ENCODE measurements at regions not wholly inside any gene's neighbourhood (a gene's known extent, or its start where the extent isn't known, plus 50 kb on each side); places are given as distances from the start of the nearest gene placed in this dataset.

- CTCF ChIA-PET, result interaction anchor here (1.0 to 1.6 kb wide), 2 partner anchors 41 to 89 kb away, joined by 3 to 5 read pairs; no protein-coding TSS in a partner anchor
- no peak for FAIRE-seq
Measured at GRCh38 chr2:201949181-201949926, 84.3 kb upstream of the FZD7 start.

GRCh38 chr2:201949927-201950246, 83.8 kb upstream of the FZD7 start:
- FAIRE-seq (no peak), DNase-seq (ENCODE audit: low read depth, low spot score) (no peak)
- Histone ChIP-seq H3K4me1 (ENCODE audit: control insufficient read depth, extremely low read depth, insufficient read depth, low read length) (no peaks in the 10 kb centered on the region), H3K9me3 (replicated peaks; ENCODE audit: control insufficient read depth, insufficient read depth, low read length) (no peaks in the 10 kb centered on the region), H3K27me3 (ENCODE audit: control insufficient read depth in 2 of 2, insufficient read depth in 2 of 2, low read length in 2 of 2) (peaks cover 4 to 16% of the 10 kb centered on the region in 2 experiments), H3K9me1 (replicated peaks; ENCODE audit: control insufficient read depth, extremely low read depth, insufficient read depth, low read length) (no peaks in the 10 kb centered on the region), H3K4me2 (ENCODE audit: insufficient read depth, low read length) (no peak overlapping the region), H3K27ac (ENCODE audit: insufficient read depth, low read depth, low read length) (no peak overlapping the region), H3K9ac (replicated peaks; ENCODE audit: extremely low read depth, insufficient read depth, low read length) (no peak overlapping the region), H3K36me3 (ENCODE audit: control insufficient read depth in 2 of 2, extremely low read depth in 1 of 2, insufficient read depth in 2 of 2, low read length in 2 of 2) (no peaks in the 10 kb centered on the region), H2AFZ (ENCODE audit: low read depth, low read length) (no peak overlapping the region), H3K4me3 (replicated peaks in 1 of 3; ENCODE audit: insufficient read depth in 1 of 3, low read depth in 1 of 3, low read length in 3 of 3) (no peak overlapping the region), H4K20me1 (replicated peaks; ENCODE audit: control insufficient read depth, extremely low read depth, insufficient read depth, low read length) (no peaks in the 10 kb centered on the region), H3K79me2 (ENCODE audit: control insufficient read depth, insufficient read depth, low read length) (no peaks in the 10 kb centered on the region)
- CTCF ChIA-PET, result interaction anchor here (0.8 kb wide), 1 partner anchor 16 kb away, joined by 3 read pairs; no protein-coding TSS in a partner anchor
- TF ChIP-seq JUN (IDR thresholded peaks at IDR 0.05; ENCODE audit: borderline replicate concordance, insufficient read depth, insufficient read length, low read depth), result no peak
- TF ChIP-seq MAX (IDR thresholded peaks at IDR 0.05; ENCODE audit: insufficient read depth, insufficient read length), result no peak
- TF ChIP-seq POLR2AphosphoS5 (IDR thresholded peaks at IDR 0.05; ENCODE audit: insufficient read depth, low read depth, low read length), result no peak
- TF ChIP-seq MYC (IDR thresholded peaks at IDR 0.05; ENCODE audit: low read depth, low read length), result no peak
- no peak for TF ChIP-seq FOS (IDR thresholded peaks at IDR 0.05; ENCODE audit: borderline replicate concordance, insufficient read depth, low read length)
- TF ChIP-seq GATA2 (IDR thresholded peaks at IDR 0.05; ENCODE audit: insufficient read depth, insufficient read length, low read depth, low read length), result no peak
- TF ChIP-seq EZH2 (IDR thresholded peaks at IDR 0.05; ENCODE audit: borderline replicate concordance, low read depth, low read length, severe bottlenecking), result no peak
- no peak for TF ChIP-seq CTCF (IDR thresholded peaks at IDR 0.05; ENCODE audit: extremely low read depth in 1 of 2, insufficient read depth in 1 of 2, low read depth in 1 of 2, low read length in 2 of 2)
- TF ChIP-seq POLR2A (IDR thresholded peaks at IDR 0.05; ENCODE audit: low read depth, low read length), result no peak
- POLR2A ChIA-PET, result no interaction called here
- BruUV-seq (replicated peaks), result no TSS peak
- intact Hi-C loops (cut with micrococcal nuclease), result no loop called here
- dilution Hi-C loops (cut with MboI; ENCODE audit: extremely low pct_ligation_motif_present, low sequenced_read_pairs), result no loop called here

More at GRCh38 chr2:201949181-201949926, 84.3 kb upstream of the FZD7 start:
- TF ChIP-seq GATA2 (IDR thresholded peaks at IDR 0.05; ENCODE audit: insufficient read depth, insufficient read length, low read depth, low read length), result peak; percentile 41
- TF ChIP-seq EZH2 (IDR thresholded peaks at IDR 0.05; ENCODE audit: borderline replicate concordance, low read depth, low read length, severe bottlenecking), result peak; percentile 42
- no peak for TF ChIP-seq JUN (IDR thresholded peaks at IDR 0.05; ENCODE audit: borderline replicate concordance, insufficient read depth, insufficient read length, low read depth)
- dilution Hi-C loops (cut with MboI; ENCODE audit: extremely low pct_ligation_motif_present, low sequenced_read_pairs) (no loop called here), intact Hi-C loops (cut with micrococcal nuclease) (no loop called here)
- no peak overlapping the region for H2AFZ ChIP-seq (ENCODE audit: low read depth, low read length)
- H3K4me1 ChIP-seq (ENCODE audit: control insufficient read depth, extremely low read depth, insufficient read depth, low read length), result no peaks in the 10 kb centered on the region
- H4K20me1 ChIP-seq (replicated peaks; ENCODE audit: control insufficient read depth, extremely low read depth, insufficient read depth, low read length), result no peaks in the 10 kb centered on the region
- POLR2A ChIA-PET, result no interaction called here
- DNase-seq (ENCODE audit: low read depth, low spot score), result peak; percentile 3
- H3K27me3 ChIP-seq (ENCODE audit: control insufficient read depth in 2 of 2, insufficient read depth in 2 of 2, low read length in 2 of 2), result peaks cover 4 to 16% of the 10 kb centered on the region in 2 experiments
- BruUV-seq (replicated peaks), result no TSS peak
- H3K4me3 ChIP-seq (replicated peaks in 1 of 3; ENCODE audit: insufficient read depth in 1 of 3, low read depth in 1 of 3, low read length in 3 of 3), result no peak overlapping the region
- no peaks in the 10 kb centered on the region for H3K9me1 ChIP-seq (replicated peaks; ENCODE audit: control insufficient read depth, extremely low read depth, insufficient read depth, low read length)
- H3K27ac ChIP-seq (ENCODE audit: insufficient read depth, low read depth, low read length), result no peak overlapping the region
- no peaks in the 10 kb centered on the region for H3K79me2 ChIP-seq (ENCODE audit: control insufficient read depth, insufficient read depth, low read length)
- no peaks in the 10 kb centered on the region for H3K9me3 ChIP-seq (replicated peaks; ENCODE audit: control insufficient read depth, insufficient read depth, low read length)
- H3K9ac ChIP-seq (replicated peaks; ENCODE audit: extremely low read depth, insufficient read depth, low read length), result no peak overlapping the region
- H3K36me3 ChIP-seq (ENCODE audit: control insufficient read depth in 2 of 2, extremely low read depth in 1 of 2, insufficient read depth in 2 of 2, low read length in 2 of 2), result no peaks in the 10 kb centered on the region
- H3K4me2 ChIP-seq (ENCODE audit: insufficient read depth, low read length), result no peak overlapping the region

All from endothelial cell of umbilical vein (primary cell).